ENCODE measurements at regions not wholly inside any gene's neighbourhood (a gene's known extent, or its start where the extent isn't known, plus 50 kb on each side); places are given as distances from the start of the nearest gene placed in this dataset.
"Not testable (repeated sequence)": the region's sequence is repeated elsewhere in the genome, so short reads cannot be mapped to it uniquely, and the experiment has no call there.

DNA sequence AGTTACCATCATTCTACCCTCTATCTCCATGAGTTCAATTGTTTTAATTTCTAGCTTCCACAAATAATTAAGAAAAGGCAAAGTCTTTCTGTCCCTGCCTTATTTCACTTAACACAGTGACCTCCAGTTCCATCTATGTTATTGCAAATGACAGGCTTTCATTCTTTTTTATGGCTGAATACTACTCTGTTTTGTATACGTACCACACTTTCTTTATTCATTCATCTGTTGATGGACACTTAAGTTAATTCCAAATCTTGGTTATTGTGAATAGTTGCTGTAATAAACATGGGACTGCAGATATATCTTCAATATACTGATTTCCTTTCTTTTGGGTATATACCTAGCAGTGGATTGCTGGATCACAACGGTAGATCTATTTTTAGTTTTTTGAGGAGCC, 314.1 kb downstream of the SV2B start:
- DNase-seq (ENCODE audit: low read depth, low spot score), result no peak

DNA sequence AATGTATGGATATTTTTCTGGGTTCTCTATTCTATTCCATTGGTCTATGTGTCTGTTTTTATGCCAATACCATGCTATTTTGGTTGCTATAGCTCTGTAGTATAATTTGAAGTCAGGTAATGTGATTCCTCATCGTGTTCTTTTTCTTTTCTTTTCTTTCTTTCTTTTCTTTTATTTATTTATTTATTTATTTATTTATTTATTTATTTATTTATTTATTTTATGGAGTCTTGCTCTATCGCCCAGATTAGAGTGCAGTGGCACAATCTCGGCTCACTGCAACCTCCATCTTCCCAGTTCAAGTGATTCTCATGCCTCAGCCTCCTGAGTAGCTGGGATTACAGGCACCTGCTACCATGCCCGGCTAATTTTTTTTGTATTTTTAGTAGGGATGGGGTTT, 315.2 kb downstream of the SV2B start:
- not testable (repeated sequence) for DNase-seq (ENCODE audit: low read depth, low spot score)

DNA sequence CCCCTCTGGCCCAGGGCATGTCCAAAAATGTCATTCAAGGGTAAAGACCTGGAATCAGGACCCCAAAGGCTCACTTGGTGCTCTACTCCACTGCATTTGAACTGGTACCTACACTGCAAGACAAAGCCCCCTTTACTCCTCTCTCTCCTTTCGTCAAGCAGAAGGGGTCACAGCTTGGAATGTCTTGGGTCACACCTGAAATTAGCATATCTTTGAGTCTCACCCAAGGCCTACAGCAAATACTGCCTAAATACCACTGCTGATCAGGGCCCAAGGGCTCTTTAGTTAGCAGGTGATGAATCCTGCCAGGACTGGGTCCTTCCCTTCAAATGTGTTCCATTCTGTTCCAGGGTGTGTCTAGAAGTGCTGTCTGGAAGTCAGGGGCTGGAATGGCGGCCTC, 320.6 kb downstream of the SV2B start:
- DNase-seq (ENCODE audit: low read depth, low spot score), result no peak

DNA sequence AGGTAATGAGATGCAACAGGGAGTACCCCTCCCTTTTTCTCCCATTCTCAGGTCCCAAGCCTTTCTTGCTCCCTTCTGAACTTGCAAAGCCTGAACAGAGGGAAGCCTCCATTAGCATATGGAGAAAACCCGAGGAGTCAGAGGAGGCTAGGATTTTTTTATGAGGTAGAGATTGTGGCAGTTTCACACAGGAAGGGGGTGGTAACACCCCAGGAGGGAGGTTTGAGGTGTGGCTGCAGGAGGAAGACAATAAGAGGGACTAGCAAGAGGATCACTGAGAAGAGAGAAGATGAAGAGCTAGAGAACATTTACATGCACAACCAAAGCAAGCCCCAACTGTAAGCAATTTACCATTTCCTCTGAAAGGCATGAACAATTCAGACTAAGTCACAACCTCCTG, 322.7 kb downstream of the SV2B start:
- DNase-seq (ENCODE audit: low read depth, low spot score), result no peak

DNA sequence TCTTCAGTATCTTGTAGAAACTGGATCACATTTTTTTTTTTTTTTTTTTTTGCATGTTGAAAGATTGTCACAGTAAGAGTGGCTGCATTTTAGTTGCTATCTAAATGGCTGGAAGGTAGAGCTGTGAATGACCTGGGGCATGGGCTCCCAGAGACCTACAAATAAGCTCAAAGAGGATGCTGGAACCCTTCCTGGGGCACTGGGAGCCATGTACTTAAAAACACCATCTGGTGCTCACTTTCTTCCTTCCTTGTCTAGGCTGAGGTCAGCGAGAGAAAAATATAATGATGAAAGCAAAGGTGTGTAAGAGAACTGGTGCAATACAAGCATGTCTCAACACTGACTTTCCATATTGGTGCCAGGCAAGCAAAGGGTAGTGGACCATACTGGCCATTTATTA, 323.9 kb downstream of the SV2B start:
- no peak for DNase-seq (ENCODE audit: low read depth, low spot score)

DNA sequence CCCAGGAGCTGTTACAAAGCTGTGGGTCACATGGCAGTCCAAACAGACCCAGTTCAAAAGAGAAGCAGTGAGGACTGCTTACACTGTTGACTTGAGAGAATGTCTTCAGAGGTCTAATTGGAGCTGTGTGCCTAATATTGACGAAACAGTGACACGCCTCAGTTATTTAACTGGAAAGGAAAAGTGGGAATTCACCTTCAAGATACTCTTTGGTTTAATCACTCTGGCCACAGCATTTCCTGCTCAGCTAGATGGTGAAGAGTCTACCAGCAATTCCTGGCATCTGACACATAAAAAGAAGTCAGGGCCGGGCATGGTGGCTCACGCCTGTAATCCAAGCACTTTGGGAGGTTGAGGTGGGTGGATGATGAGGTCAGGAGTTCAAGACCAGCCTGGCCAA, 326.4 kb downstream of the SV2B start:
- DNase-seq (ENCODE audit: low read depth, low spot score), result no peak

DNA sequence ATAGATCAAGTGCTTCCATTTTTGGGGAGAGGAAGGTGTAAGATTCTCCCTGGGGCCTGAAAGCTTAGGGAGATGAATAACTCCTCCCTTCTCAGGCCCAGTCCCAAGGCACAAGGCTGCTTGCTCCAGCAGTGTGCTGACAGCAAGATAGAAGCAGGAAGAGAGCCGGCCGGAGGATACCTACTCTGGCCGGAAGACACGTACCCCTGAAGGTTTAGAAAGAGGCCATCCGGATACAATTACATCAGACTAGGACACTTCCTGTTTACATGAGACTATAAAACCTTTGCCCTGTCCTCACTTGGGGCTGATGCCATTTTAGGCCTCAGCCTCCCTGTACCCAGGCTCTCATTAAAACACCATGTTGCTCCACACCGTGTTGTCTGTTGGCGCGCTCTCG, 329.9 kb downstream of the SV2B start:
- DNase-seq (ENCODE audit: low read depth, low spot score), result no peak

DNA sequence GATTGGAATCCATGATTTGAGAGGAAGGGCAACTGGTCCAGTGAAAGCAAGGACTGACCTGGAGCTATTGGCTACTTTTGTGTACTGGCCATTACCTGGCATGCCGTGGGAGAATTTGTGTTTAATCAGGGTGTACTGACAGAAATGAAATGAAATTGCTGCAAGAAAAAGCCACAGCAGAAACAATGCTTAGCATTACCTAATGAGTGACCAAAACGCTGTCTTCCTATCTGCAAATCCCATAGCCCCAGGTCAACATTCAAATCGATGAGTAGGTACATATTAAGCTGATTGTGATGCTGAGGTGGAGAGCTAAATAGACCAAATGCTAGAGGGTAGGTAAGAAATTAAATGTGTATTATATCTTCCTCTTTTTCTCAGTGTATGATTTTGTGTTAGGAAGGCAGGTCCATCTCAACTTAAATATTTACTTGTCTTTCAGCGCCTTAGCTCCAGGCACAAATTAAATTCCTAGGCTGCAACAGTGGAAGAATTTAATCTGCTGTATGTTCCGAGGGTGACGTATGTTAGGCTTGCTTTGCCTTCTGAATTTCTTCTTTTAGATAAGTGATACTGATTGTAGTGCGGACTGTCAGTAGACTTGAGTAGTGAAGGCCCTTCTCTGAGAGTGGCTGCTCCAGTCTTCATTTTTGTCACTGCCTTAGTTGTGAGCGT, 331.1 kb downstream of the SV2B start:
- DNase-seq (ENCODE audit: low read depth, low spot score), result no peak

DNA sequence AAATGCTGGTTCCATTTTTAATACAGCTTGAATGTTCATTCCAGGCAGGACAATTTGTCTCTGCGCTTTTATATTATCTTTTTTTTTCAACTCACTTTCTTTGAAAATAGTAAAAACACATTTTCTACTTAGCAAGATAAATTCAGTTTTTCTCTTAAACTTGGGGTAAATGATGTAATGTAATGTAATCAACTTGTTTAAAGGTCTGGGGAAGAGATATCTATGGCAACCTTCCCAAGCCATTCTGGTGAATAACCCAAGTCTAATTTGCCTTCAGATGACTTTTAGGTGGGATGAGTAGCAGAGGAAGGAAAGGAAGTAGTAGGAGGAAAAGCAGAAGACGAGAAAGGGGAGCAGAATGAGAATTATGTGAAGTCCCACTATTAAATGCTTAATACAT, 335.1 kb downstream of the SV2B start:
- DNase-seq (ENCODE audit: low read depth, low spot score), result no peak

DNA sequence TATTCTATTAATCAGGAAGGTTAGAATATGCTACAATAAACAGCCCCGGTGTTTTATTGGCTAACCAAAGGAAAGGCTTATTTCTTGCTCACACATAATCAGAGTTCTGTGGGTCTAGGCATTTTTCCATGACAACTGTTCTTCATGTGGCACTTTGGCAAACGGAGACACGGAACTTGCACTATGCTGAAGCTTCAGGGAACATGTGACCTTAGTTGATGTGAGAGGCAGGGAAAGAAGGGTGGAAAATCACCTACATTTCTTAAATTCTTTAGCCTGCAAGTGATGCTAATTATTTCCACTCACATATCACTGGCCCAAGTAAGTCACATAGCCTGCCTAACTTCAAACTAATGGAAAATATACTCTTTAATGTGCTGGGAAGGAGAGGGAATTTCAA, 344.6 kb downstream of the SV2B start:
- DNase-seq (ENCODE audit: low read depth, low spot score), result no peak

DNA sequence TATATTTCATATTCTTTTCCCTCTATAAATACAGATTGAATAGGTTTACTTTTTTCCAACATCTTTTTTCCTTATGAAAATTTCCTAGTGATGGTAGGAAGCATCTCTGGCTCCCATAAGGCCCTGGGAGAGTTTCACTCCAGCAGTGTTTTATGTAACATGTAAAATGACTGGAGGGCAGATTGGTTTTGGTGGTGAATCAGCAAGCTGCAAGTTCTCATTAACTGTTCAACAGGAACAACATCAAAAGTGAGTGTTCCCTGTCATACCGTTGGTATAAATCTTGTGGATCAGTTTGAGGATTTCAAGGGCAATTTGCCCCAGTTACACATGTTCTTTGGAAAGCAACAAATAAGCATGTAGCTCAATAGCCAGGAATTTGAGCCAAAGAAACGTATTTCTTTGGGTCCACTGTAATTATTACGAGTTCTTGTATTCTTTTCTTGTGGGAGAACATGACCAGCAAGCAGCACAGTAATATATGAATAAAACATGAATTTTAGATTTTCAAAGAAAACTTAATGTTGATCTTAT, 345.7 kb downstream of the SV2B start:
- no peak for DNase-seq (ENCODE audit: low read depth, low spot score)

DNA sequence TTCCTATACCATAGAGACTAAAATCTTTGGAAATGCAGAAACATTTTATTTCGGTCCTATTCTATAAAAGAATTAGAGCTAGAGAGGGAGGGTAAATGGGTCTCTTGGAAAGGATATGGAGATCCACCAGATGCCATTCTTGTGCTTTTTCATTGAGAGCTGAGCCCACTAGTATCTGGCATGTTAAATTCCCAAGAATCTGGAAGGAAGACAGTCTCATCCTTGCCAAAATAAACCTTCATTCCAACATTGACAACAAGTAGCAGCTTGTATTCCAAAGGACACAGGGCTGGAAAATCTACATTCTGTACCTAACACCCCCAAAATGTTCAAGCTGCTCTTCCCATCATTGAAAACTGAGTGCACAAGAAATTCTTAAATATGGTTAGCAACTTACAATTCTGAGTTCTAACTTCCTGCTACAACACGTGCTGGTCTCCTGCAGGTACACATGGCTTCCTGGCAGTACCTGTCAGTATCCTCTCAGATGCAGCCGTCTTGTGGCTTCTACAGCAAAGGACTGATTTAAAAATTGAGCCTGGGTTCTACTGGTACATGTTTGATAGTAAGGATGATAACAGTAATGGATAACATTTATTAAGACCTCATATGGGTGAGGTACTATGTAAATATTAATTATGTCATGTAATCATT, 348.1 kb downstream of the SV2B start:
- DNase-seq (ENCODE audit: low read depth, low spot score), result no peak

DNA sequence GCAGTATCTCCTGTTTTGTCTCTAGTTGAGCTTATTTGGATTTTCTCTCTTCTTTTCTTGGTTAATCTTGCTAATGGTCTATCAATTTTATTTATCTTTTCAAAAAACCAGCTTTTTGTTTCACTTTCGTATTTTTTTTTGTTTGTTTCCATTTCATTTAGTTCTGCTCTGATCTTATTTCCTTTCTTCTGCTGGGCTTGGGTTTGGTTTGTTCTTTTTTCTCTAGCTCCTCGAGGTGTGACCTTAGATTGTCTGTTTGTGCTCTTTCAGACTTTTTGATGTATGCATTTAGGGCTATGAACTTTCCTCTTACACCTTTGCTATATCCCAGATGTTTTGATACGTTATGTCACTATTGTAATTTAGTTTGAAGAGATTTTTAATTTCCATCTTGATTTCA, 353.3 kb downstream of the SV2B start:
- DNase-seq (ENCODE audit: low read depth, low spot score), result not testable (repeated sequence)

DNA sequence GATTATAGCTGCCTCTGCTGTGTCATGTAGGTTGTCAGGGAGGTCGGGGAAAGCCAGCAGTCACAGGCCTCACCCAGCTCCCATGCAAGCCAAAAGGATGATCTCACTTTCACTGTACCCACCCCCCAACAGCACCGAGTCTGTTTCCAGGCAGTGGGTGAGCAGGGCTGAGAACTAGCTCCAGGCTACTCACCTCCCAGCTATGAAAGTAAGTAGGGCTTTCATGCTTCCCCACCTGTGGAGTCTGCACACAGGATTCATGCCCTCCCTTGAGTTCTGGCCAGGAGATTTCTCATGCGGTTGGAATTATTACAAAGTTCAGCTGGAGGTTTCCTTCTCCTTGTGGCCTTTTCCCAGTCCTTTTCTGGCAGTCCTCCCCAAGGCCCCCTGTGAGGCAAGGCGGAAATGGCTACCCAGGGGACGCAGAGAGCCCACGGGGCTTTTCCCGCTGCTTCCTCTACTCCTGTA, 356.2 kb downstream of the SV2B start:
- DNase-seq (ENCODE audit: low read depth, low spot score), result peak; percentile 13

DNA sequence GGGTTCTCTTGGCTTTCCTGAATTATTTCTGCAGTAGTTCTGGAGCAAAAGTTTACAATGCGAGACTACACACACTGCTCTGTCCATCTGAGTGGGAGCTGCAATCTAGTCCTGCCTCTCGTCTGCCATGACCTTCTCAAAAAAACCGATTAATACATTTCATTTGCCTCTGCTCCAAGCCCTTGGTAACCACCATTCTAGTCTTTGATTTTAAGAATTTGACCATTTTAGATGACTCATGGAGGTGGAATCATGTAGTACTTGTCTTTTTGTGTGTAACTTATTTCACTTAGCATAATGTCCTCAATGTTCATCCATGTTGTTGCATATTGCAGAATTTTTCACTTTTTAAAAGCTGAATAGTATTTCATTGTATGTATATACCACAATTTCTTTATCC, 356.9 kb downstream of the SV2B start:
- no peak for DNase-seq (ENCODE audit: low read depth, low spot score)

DNA sequence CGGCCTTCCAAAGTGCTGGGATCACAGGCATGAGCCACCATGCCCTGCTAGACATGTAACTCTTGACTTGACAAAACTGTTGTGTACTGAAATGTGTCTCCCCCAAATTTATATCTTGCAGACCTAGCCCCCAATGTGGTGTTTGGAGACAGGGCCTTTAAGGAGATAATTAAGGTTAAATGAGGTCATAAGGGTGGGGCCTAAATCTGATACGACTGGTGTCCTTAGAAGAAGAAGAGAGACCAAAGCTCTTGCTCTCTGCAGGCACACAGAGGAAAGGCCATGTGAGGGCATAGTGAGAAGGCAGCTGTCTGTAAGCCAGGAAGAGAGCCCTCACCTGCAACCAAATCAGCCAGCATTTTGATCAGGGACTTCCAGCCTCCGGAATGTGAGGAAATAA, 361.3 kb downstream of the SV2B start:
- DNase-seq (ENCODE audit: low read depth, low spot score), result no peak

DNA sequence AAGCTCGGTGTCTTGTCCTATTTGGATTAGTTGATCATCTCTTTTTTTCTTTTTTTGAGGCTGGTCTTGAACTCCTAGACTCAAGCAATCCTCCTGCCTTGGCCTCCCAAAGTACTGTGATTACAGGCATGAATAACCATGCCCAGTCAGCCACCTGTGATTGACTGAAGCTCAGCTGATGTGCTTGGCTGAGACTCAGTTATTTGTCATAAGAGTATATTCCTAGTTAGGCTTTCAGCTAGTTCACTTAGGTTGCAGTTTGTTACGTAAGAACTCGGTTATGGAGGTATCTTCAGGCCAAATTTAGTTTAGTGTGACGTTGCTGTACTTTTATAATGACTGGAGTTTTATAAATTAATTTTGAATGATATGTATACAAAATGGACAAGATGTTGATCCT, 365.0 kb downstream of the SV2B start:
- no peak for DNase-seq (ENCODE audit: low read depth, low spot score)

DNA sequence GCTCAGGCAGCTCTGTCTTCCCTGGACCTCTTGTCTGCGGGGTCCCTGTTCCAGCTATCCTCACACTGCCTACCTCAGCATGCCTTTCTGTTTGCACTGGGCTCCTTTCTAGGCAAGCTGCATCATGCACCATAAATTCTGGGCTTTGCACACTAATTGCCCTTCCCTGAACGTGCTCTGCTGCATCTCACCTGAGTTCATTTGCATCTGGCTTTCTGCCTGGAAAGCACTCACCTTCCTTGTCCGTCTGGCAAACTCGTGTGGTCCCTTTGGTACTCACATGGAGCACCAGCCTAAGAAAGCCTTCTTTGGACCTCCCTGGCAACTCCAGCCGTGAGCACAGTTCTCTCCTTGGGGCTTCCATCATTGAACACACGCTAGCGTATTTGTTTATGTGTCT, 365.6 kb downstream of the SV2B start:
- no peak for DNase-seq (ENCODE audit: low read depth, low spot score)

DNA sequence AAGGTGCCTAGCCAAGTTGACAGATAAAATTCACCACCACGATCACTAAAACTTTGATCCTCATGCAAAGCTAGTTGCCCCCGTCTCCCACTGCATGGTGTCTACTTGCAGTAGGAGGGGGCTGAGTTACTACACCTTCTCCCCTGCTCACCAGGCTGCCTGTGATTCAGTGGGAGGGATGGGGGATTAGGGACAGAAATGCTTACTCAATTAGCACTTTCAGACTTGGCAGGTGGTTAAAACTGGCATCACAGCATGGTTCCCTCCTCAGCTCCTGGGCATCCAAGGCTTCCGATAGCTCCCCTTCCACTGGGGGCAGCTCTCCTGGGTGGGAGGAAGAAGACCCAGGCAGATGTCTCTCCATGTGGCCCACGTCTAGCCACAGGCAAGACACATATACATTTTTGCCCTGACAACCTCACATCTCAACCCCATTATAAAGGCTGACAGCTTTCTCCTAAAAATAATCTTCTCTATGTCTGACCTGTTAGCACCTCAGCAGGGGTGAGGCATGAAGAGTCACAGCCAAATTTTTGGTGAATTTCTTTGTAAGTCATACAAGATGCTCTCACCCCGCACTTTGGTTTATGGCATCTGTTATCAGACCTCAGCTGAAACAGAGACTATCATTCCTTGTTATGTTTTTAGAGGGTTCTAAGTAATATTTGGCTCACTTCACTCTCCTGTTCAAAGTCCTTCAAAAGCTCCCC, 369.0 kb downstream of the SV2B start:
- no peak for DNase-seq (ENCODE audit: low read depth, low spot score)

DNA sequence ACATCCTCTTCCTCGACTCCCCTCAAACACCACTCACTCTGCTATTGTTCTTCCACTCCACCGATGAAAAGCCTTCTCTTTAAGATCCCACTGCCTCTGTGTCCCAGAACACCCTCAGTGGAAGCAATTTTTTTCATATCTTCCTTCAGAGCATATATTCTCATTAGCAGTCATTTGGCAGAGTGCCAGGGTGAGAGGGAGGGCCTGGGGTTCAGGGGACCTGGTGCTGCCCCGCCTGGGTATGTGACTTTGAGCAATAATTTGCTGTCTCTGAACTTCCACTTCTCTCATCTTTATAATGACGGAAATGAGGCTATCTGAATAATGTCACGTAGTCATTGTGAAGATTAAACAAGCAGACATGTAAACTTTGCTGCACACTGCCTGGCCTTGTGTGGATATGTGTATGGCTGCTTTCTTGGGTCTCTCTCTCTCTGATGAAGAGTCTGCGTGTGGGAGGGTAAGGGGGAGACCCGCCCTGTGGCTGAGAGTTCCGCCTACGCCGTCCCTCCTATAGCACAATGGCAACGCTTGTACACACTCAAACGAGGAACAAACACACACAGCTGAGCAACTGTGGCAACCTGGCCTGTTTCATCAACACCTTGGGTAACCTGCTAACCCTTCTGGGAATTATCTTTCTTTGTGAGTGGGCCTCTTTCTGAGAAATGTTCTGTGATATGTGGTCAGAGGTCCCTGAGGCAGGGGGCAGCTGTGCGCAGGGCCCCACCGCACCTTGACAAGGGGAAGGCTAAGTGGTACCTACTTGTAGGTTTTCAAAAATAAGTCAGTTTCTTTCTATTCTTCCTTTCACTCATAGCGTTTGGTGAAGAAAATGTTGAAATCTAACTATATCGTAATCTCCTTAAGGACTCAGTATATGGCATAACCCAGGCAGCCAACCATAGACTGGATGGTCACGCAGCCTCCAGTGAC, 369.8 kb downstream of the SV2B start:
- no peak for DNase-seq (ENCODE audit: low read depth, low spot score)

DNA sequence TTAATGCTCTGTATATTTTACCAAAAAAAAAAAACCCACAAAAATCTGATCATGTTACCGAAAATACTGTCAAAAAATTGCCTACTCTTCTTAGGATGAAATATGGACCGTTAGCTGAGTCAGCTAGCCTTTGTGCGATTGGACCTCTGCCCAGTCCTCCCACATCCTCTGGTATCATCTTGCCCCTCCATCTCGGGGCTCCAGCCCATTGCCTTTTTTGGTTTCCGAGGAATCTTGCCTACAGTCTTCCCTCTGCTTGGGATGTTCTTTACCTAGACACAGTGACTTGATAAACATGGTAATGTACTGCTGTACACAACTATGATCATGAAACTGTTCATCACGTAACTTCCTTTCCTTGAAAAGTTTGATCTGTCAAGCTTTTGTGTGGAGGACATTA, 371.4 kb downstream of the SV2B start:
- no peak for DNase-seq (ENCODE audit: low read depth, low spot score)

DNA sequence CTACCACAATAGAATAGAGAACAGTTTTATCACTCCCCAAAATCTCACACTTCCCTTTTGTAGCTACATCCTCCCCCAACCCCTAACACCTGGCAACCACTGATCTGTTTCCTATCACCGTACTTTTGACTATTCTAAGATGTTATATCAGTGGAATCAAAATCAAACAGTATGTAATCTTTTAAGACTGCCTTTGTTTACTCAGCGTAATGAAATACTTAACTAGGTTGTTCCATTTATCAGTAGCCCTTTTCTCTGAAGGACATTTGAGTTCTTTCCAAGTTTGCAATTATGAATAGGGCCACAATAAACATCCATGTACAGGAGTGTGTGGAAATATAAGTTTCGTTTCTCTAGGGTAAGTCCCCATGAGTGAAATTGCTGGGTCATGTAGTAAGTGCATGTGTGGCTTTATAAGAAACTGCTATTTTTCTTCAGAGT, 372.3 kb downstream of the SV2B start:
- no peak for DNase-seq (ENCODE audit: low read depth, low spot score)
